Activated T-cell treated with anti-CD3 and anti-CD28 coated beads for 24 hours (primary cell): ENCODE measurements at regions not wholly inside any gene's neighbourhood (a gene's known extent, or its start where the extent isn't known, plus 50 kb on each side); places are given as distances from the start of the nearest gene placed in this dataset.
"Not testable (repeated sequence)": the region's sequence is repeated elsewhere in the genome, so short reads cannot be mapped to it uniquely, and the experiment has no call there.

ENCODE experiments used
- DNase-seq: peaks from one replicate; pipeline ENCODE4 v3.0.0-alpha.2; 2020; ENCODE audit warnings: low read depth

- no peak for DNase-seq
Measured at GRCh38 chr1:222065234-222065633, 323.3 kb upstream of the DUSP10 start.

- no peak for DNase-seq
Measured at GRCh38 chr1:222064388-222065211, 322.7 kb upstream of the DUSP10 start.

DNA sequence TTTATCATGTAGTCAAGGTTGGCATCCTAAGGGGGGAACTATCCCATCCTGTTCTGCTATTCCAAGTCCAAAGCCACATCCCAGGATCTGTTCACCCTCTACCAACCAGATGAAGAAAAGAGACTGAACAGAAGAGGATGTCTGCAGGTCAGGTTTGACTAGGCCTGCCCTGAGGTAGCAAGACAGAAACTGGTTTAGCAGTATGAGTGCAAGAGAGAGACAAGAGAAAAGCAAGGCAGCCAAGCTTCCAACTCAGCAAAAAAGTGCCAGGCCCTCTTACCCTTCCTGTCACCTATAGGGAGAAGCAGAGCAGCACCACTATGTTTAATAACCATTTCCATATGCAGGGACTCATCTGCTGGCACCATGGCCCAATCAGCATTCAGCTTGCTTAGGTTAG is 320.8 kb upstream of the DUSP10 start:
- no peak for DNase-seq

GRCh38 chr1:222061711-222062359 is 319.9 kb upstream of the DUSP10 start:
- no peak for DNase-seq

DNA sequence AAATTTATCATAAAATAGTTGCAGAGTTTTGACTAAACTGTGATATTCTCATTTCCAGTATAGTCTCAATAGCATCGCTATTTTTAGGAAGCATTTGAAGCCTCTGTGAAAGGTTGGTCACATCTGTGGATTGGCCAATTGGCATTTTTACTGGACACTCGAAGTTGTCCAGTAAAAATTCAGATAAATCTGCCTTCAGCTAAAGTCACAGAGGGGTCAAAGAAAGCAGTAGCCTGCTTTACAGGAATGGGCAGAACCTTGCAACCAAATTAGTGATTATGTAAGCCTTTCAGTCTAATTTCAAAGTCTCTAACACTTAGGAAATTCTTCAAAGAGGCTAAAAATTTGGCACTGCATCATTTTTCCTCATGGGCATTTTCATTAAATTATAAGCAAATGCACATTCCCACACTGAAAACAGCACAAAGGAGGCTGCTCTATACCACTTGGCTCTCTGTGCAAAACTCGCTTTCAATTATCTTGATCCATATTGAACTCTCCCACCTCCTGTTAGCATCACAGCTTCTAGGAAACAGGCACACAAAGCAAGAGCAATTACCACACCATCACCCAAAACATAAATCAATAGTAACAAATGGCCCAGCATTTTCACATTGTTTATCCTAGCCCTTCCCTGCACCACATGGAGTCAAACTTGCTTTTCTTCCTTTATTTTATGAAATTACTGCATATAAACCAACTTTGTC is 318.5 kb upstream of the DUSP10 start:
- DNase-seq, result no peak

- DNase-seq, result no peak
Measured at GRCh38 chr1:222058249-222058648, 316.4 kb upstream of the DUSP10 start.

DNA sequence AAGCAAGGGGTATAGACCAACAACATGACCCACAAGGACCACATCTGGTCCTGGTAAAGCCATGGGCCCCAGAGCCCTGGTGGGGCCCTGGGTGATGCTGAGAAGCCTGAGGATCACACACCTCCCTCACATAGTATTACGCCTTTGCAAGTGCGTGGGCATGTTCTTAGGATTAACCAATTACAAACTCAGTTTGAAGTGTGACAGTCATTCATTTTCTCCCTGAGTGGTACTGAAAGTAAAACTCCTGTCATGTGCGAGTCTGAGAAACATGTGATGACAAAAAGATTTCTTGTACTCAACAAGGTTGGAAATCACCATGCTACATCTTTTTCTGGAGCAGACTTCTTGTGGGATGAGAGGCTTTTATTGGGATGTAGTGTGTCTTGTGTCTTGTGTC is 315.3 kb upstream of the DUSP10 start:
- DNase-seq, result no peak

- DNase-seq, result no peak
Measured at GRCh38 chr1:222054416-222054815, 312.5 kb upstream of the DUSP10 start.

GRCh38 chr1:222053790-222054294 is 312.0 kb upstream of the DUSP10 start:
- no peak for DNase-seq

GRCh38 chr1:222051311-222051710 is 309.4 kb upstream of the DUSP10 start:
- not testable (repeated sequence) for DNase-seq

GRCh38 chr1:222049661-222050060 is 307.8 kb upstream of the DUSP10 start:
- not testable (repeated sequence) for DNase-seq

GRCh38 chr1:222049176-222049575 is 307.3 kb upstream of the DUSP10 start:
- DNase-seq, result no peak

DNA sequence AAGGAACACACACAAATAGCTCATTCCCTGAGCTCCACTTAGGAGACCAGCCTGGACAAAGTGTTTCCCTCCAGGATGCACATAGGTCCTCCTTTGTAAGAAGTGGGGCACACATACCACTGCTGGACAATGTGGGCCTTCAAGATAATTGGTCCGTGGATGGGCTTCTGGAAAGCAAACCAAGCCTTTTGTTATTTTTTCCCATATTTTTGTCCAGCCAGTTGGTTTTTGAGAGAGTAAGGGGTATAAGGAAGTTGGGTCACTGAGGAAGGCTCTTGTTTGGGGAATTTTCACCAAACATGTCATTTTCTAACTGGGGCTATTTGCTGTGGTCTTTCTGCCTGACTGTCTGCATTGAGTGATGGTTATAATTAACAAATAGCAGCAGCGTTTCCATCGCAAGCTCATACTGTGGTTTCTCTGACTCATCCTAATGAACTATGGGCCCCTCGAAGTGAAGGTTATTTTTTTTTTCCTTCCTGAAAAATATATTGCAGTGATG is 306.3 kb upstream of the DUSP10 start:
- DNase-seq, result no peak

GRCh38 chr1:222047366-222047765 is 305.5 kb upstream of the DUSP10 start:
- DNase-seq, result no peak

GRCh38 chr1:222046684-222047263 is 304.9 kb upstream of the DUSP10 start:
- DNase-seq, result no peak

DNA sequence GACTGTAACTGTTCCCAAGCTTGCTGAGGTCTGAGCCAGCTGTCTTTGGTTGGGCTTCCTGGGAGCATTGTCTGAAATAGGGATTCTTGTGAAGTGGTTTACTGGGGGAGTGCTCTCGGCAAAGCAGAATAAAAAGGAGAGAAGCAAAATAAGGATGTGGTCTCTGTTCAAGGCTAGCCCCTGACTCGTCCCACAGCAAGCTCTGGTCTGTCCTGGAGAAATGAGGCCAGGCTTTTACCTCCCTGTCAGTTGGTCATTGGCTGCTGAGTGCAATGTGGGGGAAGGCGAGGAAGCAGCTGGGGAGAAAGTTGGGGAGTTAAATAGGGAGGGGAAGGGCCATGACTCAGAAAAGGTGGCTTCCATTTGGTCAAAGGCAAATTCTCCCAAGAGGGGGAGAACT is 303.9 kb upstream of the DUSP10 start:
- no peak for DNase-seq

DNA sequence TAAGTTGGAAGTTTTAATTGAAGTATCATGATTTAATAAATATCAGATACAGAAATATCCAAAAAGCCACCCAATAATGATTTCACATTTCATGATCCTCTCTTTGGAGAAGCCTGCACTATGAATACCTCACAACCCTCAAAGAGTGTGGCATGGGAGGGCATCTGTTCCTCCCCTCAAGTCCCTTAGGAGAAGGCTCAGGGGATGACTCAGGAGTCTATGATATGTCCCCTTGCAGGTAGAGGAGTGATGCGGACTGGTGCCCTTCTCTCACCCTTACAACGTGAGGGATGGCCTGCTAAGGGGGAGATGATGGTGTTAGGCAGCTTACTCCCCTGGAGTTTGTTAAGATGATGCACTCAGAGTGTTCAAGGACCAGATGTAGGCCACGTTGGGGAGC is 303.3 kb upstream of the DUSP10 start:
- DNase-seq, result no peak

DNA sequence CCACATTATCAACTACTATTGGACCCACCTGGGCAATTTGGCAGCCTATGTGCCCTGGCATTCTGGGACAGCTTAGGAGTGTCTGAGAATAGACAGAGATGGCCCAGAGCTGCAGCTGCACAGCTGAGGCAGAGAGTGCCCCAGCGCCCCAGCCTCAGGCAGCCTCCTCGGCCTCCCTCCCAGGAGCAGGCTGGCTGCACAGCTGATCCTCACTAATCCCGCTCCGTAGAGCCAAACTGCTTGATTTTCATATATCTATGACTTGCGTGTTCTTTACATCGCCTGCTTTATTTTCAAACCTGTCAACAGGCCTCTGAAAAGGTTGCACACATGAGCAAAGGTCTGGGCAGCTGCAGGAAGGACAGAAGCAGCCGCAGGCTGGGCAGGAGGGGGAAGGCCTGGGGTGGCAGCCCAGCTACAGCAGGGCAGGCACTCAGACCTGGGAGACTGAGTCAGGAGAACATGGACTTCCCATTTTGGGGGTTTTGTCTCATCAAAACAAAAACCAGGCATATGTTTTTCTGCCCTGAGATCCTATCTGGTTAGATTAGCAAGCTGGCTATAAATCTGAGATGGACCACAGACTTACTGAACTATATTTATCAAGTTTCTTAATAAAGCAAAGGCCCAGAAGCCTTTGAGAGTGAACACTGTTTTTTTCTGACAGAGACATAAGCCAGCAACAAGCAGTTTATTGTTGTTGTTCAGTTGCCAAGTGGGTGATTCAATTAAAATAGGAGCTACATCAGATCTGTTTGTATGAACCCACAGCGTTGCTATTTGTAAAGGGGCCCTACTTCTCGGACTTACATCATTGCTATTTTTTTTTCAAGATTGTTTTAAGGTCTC is 301.8 kb upstream of the DUSP10 start:
- no peak for DNase-seq

DNA sequence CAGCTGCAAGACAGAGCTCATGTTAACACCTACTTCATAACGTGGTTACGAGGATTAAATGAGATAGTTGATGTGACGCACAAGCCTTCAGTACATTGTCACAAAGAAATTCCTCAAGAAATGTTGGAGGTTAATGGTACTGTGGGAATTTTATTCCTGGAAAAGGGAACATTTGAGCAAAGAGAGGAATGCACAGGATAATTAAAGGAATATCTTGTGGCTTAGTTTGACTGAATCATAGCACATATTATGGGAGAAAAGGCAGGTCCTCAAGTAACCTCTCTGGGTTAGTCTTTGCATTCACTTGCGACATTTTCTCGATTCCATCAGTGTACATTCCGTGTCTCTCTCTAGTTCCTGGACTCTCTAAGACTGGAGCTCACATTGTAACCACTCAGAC is 300.2 kb upstream of the DUSP10 start:
- DNase-seq, result no peak

GRCh38 chr1:222040955-222041354 is 299.1 kb upstream of the DUSP10 start:
- DNase-seq, result no peak

GRCh38 chr1:222040121-222040805 is 298.4 kb upstream of the DUSP10 start:
- no peak for DNase-seq
